Retina (tissue), 1 donor: ENCODE measurements at regions not wholly inside any gene's neighbourhood (a gene's known extent, or its start where the extent isn't known, plus 50 kb on each side); places are given as distances from the start of the nearest gene placed in this dataset.

Experiments used
- DNase-seq: peaks from one replicate; pipeline ENCODE4 v3.0.0-alpha.2; 2016

GRCh38 chr9:631596-631995 lies 209.9 kb upstream of the DMRT1 start:
- DNase-seq: no peak

GRCh38 chr9:633461-633860 lies 208.0 kb upstream of the DMRT1 start:
- DNase-seq: no peak

- no peak for DNase-seq
Measured at GRCh38 chr9:636931-637591, 204.4 kb upstream of the DMRT1 start.

GRCh38 chr9:638152-638551 lies 203.3 kb upstream of the DMRT1 start:
- DNase-seq: no peak

- DNase-seq: no peak
Measured at GRCh38 chr9:642014-642413, 199.5 kb upstream of the DMRT1 start.

- DNase-seq: no peak
Measured at GRCh38 chr9:643966-644365, 197.5 kb upstream of the DMRT1 start.

GRCh38 chr9:647522-647921 lies 194.0 kb upstream of the DMRT1 start:
- DNase-seq: no peak

GRCh38 chr9:649128-650074 lies 192.1 kb upstream of the DMRT1 start:
- peak; percentile 28 for DNase-seq

GRCh38 chr9:650362-650761 lies 191.1 kb upstream of the DMRT1 start:
- no peak for DNase-seq

- DNase-seq: no peak
Measured at GRCh38 chr9:651371-651770, 190.1 kb upstream of the DMRT1 start.

GRCh38 chr9:652914-653313 lies 188.6 kb upstream of the DMRT1 start:
- no peak for DNase-seq

GRCh38 chr9:653421-653820 lies 188.1 kb upstream of the DMRT1 start:
- DNase-seq: no peak

GRCh38 chr9:653856-654387 lies 187.6 kb upstream of the DMRT1 start:
- no peak for DNase-seq

- no peak for DNase-seq
Measured at GRCh38 chr9:655875-656274, 185.6 kb upstream of the DMRT1 start.

- DNase-seq: no peak
Measured at GRCh38 chr9:656926-657568, 184.4 kb upstream of the DMRT1 start.

GRCh38 chr9:659286-659685 lies 182.2 kb upstream of the DMRT1 start:
- DNase-seq: no peak

- no peak for DNase-seq
Measured at GRCh38 chr9:660227-660626, 181.3 kb upstream of the DMRT1 start.

- DNase-seq: no peak
Measured at GRCh38 chr9:663541-663940, 178.0 kb upstream of the DMRT1 start.

- DNase-seq: no peak
Measured at GRCh38 chr9:665296-665695, 176.2 kb upstream of the DMRT1 start.

GRCh38 chr9:671997-672396 lies 169.5 kb upstream of the DMRT1 start:
- no peak for DNase-seq

- no peak for DNase-seq
Measured at GRCh38 chr9:672851-673250, 168.6 kb upstream of the DMRT1 start.

GRCh38 chr9:673264-673965 lies 168.1 kb upstream of the DMRT1 start:
- DNase-seq: no peak

GRCh38 chr9:673966-674526 lies 167.5 kb upstream of the DMRT1 start:
- no peak for DNase-seq
